BJ (cell line): ENCODE measurements at regions not wholly inside any gene's neighbourhood (a gene's known extent, or its start where the extent isn't known, plus 50 kb on each side); places are given as distances from the start of the nearest gene placed in this dataset.

Experiments
- CTCF ChIA-PET: fragments of 350-600 bp; formaldehyde crosslinking; extraction: SDS; loops from one replicate; lab custom pipeline; 2021; ENCODE audit warnings: antibody characterized with exemption, inconsistent platforms; lab: Yijun Ruan, JAX
- POLR2A ChIA-PET: fragments of 300-600 bp; sonication (Branson Sonifier 250); formaldehyde crosslinking; extraction: SDS; loops from one replicate; lab custom pipeline; 2021; ENCODE audit warnings: antibody characterized with exemption; lab: Charles Lee
- DNase-seq: peaks from one replicate; pipeline ENCODE4 v3.0.0-alpha.2; 2011; ENCODE audit warnings: low read depth
- H3K27me3 ChIP-seq: 2 replicates; pipeline ENCODE4 v1.6.0; 2011; ENCODE audit warnings: low read length; ENCODE audit not compliant: control insufficient read depth, insufficient read depth
- H3K36me3 ChIP-seq: 2 replicates; pipeline ENCODE4 v1.5.1; 2011; ENCODE audit warnings: low read length; ENCODE audit not compliant: control insufficient read depth, insufficient read depth
- H3K4me3 ChIP-seq: 2 replicates; pipeline ENCODE4 v1.5.1; 2011; ENCODE audit warnings: low read depth, mild to moderate bottlenecking, control low read depth, low read length
- CTCF ChIP-seq: IDR thresholded peaks from 2 replicates; pipeline ENCODE4 v1.5.1; 2011; ENCODE audit warnings: low read depth, mild to moderate bottlenecking, control low read depth, inconsistent platforms, low read length, moderate library complexity; ENCODE audit not compliant: insufficient read depth

- Histone ChIP-seq H3K27me3 (no peaks in the 10 kb centered on the region), H3K4me3 (no peak overlapping the region), H3K36me3 (no peaks in the 10 kb centered on the region)
- no peak for TF ChIP-seq CTCF
- CTCF ChIA-PET = no interaction called here
- POLR2A ChIA-PET = no interaction called here
- DNase-seq = no peak
These were observed 1308.3 kb upstream of the CDH9 start for GRCh38 chr5:28346696-28347095.

GRCh38 chr5:28344836-28345433, 1306.5 kb upstream of the CDH9 start:
- DNase-seq = no peak
- no peak for TF ChIP-seq CTCF
- H3K36me3 ChIP-seq = no peaks in the 10 kb centered on the region
- H3K4me3 ChIP-seq = no peak overlapping the region
- CTCF ChIA-PET = no interaction called here
- POLR2A ChIA-PET = no interaction called here
- no peaks in the 10 kb centered on the region for H3K27me3 ChIP-seq

GRCh38 chr5:28329176-28329575, 1290.8 kb upstream of the CDH9 start:
- Histone ChIP-seq H3K27me3 (no peaks in the 10 kb centered on the region), H3K4me3 (no peak overlapping the region), H3K36me3 (no peaks in the 10 kb centered on the region)
- ChIA-PET CTCF (interaction anchor here (0.6 kb wide), 1 partner anchor 158 kb away, joined by 3 read pairs; no protein-coding TSS in a partner anchor), POLR2A (no interaction called here)
- no peak for DNase-seq
- TF ChIP-seq CTCF = no peak

- H3K4me3 ChIP-seq = no peak overlapping the region
- H3K27me3 ChIP-seq = no peaks in the 10 kb centered on the region
- no peaks in the 10 kb centered on the region for H3K36me3 ChIP-seq
- DNase-seq = no peak
- ChIA-PET CTCF (no interaction called here), POLR2A (no interaction called here)
- no peak for TF ChIP-seq CTCF
These were observed 1290.3 kb upstream of the CDH9 start for GRCh38 chr5:28328681-28329080.

GRCh38 chr5:28324174-28324573, 1285.8 kb upstream of the CDH9 start:
- DNase-seq = no peak
- no peaks in the 10 kb centered on the region for H3K27me3 ChIP-seq
- H3K4me3 ChIP-seq = no peak overlapping the region
- TF ChIP-seq CTCF = no peak
- POLR2A ChIA-PET = no interaction called here
- CTCF ChIA-PET = no interaction called here
- no peaks in the 10 kb centered on the region for H3K36me3 ChIP-seq
